Peyer's patch (tissue), 4 donors: ENCODE measurements at regions not wholly inside any gene's neighbourhood (a gene's known extent, or its start where the extent isn't known, plus 50 kb on each side); places are given as distances from the start of the nearest gene placed in this dataset.

Source experiments
- POLR2A ChIP-seq, 2 donors: fragments of 450-650 bp; IDR thresholded peaks; one replicate each; pipeline ENCODE4 v1.5.1; 2017; ENCODE audit warnings: antibody characterized with exemption in 2 of 2, mild to moderate bottlenecking in 2 of 2, moderate library complexity in 2 of 2
- TF ChIP-seq, protein P1 (sequence below), 6 experiments: fragments of 450-650 bp in 4 of 6; fragments of 200-600 bp in 2 of 6; sonication (generic) in 1 of 6; IDR thresholded peaks; one replicate each; pipeline ENCODE4 v1.5.1; 2017 to 2019; ENCODE audit warnings: antibody characterized with exemption in 6 of 6, mild to moderate bottlenecking in 3 of 6, moderate library complexity in 1 of 6

DNA sequence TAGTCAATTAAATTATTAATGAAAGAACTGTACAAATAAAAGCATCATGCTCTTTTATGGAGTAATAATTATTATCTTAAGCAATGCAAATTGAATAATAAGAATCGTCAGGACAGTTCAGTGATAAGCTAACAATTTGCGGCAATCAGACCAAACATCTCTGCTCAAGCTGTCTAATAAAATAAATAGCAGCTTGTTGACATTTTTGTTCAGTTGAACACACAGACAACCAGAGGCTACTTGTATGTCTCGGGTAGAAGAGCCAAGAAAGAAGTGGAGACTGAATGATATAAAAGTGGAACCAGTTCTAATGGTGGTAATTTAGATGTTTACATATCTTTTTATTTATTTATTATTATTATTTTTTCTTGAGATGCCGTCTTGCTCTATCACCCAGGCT, 57.4 kb upstream of the FOXN3 start:
- TF ChIP-seq, protein P1, sequence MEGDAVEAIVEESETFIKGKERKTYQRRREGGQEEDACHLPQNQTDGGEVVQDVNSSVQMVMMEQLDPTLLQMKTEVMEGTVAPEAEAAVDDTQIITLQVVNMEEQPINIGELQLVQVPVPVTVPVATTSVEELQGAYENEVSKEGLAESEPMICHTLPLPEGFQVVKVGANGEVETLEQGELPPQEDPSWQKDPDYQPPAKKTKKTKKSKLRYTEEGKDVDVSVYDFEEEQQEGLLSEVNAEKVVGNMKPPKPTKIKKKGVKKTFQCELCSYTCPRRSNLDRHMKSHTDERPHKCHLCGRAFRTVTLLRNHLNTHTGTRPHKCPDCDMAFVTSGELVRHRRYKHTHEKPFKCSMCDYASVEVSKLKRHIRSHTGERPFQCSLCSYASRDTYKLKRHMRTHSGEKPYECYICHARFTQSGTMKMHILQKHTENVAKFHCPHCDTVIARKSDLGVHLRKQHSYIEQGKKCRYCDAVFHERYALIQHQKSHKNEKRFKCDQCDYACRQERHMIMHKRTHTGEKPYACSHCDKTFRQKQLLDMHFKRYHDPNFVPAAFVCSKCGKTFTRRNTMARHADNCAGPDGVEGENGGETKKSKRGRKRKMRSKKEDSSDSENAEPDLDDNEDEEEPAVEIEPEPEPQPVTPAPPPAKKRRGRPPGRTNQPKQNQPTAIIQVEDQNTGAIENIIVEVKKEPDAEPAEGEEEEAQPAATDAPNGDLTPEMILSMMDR (IDR thresholded peaks at IDR 0.05), result no peak
- TF ChIP-seq POLR2A (IDR thresholded peaks at IDR 0.05), result no peak
